GM19324 (cell line): ENCODE measurements at regions not wholly inside any gene's neighbourhood (a gene's known extent, or its start where the extent isn't known, plus 50 kb on each side); places are given as distances from the start of the nearest gene placed in this dataset.
"Not testable (repeated sequence)": the region's sequence is repeated elsewhere in the genome, so short reads cannot be mapped to it uniquely, and the experiment has no call there.

Experiments used
- ATAC-seq: cut with Tn5 transposase; IDR thresholded peaks from one replicate; pipeline ENCODE4 v1.9.1; 2021; ENCODE audit warnings: mild to moderate bottlenecking, moderate library complexity; ENCODE audit not compliant: unreplicated experiment, low FRiP score

DNA sequence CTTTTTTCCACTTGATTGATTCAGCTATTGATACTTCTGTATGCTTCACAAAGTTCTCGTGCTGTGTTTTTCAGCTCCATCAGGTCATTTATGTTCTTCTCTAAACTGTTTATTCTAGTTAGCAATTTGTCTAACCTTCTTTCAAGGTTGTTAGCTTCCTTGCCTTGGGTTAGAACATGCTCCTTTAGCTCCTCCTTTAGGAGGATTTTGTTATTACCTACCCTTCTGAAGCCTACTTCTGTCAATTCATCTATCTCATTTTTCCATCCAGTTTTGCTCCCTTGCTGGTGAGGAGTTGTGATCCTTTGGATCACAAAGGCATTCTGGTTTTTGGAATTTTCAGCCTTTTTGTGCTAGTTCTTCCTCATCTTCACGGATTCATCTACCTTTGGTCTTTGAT is 344.7 kb upstream of the CLEC14A start:
- ATAC-seq = not testable (repeated sequence)

DNA sequence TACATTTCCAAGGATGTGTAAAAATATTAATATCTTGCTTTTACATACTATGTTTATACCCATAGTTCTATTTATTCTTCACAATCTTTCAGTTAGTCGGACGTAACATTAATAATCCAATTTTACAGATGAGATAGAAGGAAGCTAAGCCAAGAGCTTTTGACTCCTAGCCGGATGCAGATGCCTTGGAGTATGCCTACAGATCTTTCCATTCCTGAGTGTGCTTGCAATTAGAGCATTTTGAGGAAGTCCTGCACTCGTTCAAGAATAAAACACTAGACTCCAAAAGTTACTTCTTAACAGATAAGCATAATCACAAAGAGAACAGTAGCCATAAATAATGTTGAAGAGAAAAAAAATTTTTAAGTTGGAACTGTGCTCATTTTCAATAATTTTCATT is 337.6 kb upstream of the CLEC14A start:
- ATAC-seq = no peak

DNA sequence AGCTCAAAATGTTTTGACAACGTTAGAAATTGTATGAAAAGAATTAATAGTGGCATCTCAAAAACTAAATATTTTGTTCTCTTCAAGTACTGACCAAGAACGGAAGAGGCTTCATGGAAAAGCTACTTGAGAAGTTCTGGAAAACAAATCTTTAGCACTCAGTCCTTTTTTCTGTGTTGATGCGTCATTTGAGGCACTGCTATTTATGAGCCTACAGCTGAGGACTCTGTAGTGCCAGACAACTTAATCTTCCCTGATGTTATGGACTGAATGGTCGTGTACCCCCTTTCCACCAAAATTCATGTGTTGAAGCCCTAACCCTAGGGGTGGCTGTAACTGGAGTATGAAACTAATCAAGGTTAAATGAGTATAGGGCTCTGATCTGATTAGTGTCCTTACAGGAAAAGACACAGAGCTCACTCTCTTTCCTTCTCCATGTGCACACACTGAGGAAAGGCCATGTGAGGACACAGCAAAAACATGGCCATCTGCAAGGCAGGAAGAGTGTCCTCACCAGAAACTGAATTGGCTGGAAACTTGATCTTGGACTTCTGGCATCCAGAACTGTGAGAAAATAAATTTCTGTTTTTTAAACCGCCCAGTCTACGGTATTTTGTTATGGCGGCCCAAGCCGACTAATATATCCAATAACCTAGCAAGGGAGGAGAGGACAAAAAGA is 337.0 kb upstream of the CLEC14A start:
- no peak for ATAC-seq

DNA sequence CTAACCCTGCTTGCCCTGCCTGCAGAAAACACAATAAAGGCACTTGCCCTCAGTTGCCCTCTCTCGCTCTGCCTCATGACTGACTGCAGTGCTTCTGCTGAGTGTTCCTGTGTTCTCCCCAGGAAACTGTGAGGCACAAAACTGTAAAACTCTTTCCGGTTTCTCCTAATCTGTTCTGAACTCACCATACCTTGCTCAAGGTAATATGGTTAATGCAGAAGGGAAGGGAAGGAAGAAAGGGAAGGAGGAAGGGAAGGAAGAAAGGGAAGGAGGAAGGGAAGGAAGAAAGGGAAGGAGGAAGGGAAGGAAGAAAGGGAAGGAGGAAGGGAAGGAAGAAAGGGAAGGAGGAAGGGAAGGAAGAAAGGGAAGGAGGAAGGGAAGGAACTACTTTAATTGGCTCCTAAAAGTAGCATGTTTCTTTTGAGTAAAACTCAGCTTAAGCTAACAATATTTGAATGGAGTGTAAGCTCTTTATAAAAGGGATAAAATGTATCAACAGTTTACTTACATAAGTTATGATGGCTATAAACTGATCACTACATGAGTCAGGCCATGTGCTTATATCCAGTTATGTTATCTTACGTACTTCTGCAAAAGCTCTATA is 334.0 kb upstream of the CLEC14A start:
- no peak for ATAC-seq

DNA sequence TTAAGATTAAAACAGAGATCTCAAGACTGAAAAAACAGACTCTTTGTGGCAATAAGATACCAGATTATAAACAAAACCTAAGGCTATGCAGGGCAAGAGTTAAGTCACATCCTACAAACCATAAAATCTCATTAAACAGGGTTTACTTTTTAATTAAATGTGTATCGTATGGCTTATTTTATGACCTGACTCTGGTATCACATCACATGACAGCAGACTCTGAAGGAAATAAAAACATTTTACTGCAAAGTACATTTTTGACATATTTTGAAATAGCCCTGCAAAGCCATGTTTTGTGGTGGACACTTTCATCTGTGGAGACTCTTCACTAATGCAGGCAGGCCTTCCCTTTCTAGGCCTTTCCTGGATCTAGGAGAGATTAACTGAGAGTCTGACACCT is 327.6 kb upstream of the CLEC14A start:
- no peak for ATAC-seq

DNA sequence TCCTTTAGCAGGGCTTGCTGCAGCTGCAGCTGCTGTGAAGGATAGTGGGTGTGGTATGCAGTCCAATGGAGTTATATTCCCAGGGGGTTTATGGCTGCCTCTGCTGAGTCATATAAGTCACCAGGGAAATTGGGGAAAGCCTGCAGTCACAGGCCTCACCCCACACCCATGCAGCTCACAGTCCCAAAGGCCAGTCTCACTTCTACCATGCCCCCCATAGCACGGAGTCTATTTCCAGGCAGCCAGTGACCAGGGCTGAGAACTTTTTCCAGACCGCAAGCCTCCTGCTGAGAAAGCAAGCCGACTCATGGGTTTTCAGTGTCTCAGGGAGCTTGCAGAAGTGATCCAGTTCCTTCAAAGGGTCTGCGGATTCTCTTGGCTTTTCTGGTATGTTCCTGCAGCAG is 322.4 kb upstream of the CLEC14A start:
- no peak for ATAC-seq

DNA sequence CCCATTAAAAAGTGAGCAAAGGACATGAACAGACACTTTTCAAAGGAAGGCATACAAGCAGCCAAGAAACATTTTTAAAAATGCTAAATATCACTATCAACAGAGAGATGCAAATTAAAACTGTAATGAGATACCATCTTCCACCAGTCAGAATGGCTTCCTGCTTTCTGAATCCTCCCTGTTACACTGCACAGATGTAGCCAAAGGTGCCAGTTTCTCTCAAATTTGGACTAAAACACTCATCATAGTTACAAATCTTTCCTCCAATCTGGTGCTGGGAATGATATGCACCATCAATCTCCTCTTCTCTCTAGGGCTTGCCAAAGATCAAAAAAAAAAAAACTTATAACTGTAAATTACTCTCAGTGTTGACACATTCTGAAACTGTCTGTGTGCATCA is 311.8 kb upstream of the CLEC14A start:
- no peak for ATAC-seq

DNA sequence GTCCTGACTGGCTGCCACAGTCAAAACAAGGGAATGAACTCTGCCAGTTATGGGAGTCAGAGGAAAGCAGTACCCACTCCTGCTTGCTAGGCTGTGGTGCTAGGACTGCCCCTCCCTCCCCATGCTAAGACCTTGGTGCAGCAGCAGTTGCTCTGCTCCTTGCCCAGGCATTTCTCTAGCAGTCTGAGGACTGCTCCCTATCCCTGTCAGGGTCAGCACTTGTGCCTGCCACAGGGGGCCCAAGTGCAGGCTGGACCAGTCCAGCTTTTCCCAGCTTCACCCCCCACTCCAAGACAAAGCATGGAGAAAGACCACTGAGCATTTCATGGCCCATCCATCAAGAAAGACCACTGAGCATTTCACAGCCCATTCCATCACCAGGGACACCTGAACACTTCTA is 305.8 kb upstream of the CLEC14A start:
- ATAC-seq = no peak

DNA sequence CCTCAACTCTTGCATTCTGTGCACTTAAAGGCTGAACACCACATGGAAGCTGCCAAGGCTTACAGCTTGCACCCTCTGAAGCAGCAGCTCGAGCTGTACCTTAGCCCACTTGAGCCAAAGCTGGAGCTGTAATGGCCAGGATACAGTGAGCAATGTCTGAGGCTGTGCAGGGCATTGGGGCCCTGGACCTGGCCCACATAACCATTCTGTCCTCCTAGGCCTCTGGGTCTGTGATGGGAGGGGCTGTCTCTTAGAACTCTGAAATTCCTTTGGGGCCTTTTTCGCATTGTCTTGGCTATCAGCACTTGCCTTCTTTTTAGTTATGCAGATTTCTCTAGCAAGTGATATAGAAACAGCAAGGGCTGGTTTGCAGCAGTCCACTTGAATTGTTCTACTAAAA is 303.8 kb upstream of the CLEC14A start:
- ATAC-seq = no peak

DNA sequence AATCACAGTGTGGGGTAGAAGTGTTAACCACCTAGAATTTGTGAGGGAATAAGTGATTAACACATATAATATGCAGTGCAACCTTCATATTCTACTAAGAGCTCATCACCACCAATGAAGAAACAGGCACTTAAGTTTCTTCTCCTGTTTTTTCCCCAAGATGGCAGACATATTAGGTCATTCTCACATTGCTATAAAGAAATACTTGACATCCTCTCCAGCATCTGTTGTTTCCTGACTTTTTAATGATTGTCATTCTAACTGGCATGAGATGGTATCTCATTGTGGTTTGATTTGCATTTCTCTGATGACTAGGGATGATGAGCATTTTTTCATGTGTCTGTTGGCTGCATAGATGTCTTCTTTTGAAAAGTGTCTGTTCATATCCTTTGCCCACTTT is 301.5 kb upstream of the CLEC14A start:
- not testable (repeated sequence) for ATAC-seq

DNA sequence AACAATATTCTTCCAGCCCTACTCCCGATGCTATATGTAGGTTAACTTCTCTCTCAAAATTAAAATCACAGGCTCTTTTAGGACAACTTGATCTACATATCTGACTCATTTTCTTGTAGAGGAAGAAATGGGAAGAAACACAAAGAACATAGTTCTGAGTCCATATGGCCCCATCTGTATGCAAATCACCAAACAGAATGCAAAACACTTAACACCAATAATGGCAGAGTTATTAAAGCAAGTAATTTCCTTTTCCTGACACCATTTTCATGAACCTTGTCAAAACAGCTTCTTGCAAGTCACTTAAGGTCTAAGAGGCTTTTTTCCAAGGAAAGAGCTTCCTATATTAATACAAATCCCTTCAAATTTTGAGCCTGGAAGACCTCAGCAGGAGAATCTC is 300.4 kb upstream of the CLEC14A start:
- ATAC-seq = no peak

DNA sequence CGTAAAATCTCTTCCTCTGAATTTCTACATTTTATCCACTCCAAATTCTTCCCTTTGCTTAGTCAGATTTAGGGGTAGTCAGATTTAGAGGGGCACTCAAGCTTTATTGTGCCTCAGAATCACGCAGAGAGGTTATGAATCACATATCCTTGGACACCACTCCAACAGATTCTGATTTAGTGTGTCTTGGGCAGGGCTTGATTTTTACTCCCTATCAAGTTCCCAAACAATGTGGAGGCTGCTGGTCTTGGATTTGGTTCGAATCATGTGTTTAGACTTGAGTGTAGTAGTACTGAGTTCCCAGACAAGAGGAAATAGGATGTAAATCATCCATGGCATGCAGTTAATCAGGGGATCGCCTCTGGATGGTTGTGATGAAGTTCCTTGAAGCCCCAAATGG is 298.1 kb upstream of the CLEC14A start:
- no peak for ATAC-seq

DNA sequence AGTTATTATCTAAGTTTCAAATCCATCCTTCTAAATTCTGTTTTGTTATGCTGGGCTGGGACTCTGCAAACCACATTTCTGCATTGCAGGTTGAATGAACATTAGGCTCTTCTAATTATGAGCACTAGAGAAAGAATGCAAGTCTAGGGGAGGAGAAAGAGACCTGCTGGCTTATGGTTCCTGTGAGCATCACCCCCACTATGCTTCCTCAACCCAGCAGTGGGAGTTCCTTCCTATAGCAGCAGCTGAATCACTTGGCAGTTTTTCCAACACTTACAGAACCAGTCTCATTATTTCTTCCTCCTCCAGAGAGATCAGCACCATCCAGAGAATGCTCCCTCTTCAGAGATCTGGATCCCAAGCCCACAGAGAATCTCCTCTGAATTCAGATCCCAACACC is 297.7 kb upstream of the CLEC14A start:
- no peak for ATAC-seq

DNA sequence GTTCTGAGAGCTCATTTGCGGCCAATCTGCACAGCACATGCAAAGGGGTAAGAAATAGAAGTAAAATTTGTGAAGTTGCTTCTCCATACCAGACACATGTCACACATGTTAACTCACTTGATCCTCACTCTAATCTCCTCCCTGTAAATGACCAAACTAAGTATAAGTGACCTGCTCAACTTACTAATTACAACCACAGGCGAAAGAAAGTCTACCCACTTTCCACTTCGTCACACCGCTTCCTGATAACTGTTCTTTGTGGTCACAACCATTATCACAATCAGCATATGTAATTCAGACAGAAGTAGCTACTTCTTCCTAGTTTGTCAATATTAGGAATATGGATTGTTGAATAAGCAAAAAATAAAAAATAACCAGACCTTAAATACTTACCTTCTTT is 293.7 kb upstream of the CLEC14A start:
- ATAC-seq = no peak

DNA sequence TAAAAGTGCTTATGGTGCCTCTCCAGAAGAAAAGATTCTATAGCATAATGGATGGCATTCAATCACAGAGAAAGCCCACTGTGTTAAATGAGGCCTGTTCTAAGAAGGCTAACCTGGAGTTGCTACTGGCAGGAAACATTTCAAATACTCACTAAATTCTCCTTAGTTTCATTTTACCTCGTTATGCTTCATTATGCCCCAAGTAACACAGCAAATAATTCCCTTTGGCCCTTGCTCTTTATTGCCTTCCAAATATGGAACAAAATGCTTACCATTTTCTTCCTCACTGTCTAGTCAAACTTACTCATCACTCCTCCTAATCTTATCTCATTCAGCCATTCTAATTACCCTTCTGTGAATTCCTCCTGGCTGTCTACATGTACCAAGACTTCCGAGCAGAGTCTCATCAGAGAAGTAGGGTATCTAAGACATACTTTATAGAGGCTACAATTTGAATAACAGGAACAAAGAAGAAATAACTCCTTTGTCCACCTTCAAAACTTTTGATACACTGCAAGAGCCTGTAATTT is 292.1 kb upstream of the CLEC14A start:
- ATAC-seq = no peak

DNA sequence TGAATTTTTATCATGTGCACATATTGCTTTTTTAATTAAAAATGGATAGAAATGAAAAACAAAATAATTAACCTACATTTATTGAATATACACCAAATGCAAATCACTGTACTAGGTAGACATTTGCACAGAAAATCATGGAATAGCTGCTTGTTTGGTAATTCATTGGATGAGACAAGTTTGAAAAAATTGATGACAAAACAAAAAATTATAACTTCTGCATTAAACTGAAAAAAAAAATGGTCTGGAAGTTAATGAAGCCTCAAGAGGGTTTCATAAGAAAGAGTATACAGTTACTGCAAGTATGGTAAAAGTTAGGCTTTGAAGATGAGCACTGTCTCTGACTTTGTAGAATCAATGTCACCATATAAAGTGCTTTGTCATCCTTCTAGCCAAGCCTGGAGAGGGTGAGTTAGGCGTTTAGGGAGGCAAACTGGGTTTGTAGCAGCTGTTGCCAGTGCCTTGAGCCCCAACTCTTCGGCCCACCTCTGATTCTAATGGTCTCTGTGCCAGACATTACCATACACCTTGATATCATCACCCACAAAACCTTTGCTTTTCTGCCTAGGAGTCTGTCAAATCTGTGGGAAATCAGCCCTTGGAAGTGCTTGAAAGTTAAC is 291.1 kb upstream of the CLEC14A start:
- no peak for ATAC-seq

DNA sequence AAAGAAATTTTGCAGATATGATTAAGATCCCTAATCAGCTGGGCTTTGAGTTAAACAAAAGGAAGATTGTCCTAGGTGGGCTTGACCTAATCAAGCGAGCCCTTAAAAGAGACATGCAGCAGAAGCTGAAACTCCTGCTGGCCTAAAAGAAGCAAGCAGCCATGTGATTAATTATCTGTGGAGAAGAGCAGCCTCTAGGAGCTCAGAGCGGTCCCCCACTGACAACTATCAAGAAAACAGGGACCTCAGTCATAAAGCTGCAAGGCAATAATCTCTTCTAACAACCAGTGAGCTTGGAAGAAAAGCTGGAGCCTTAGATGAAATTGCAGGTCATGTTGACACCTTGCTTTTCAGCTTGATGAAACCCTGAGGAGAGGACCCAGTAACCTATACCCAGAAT is 288.9 kb upstream of the CLEC14A start:
- ATAC-seq = no peak

DNA sequence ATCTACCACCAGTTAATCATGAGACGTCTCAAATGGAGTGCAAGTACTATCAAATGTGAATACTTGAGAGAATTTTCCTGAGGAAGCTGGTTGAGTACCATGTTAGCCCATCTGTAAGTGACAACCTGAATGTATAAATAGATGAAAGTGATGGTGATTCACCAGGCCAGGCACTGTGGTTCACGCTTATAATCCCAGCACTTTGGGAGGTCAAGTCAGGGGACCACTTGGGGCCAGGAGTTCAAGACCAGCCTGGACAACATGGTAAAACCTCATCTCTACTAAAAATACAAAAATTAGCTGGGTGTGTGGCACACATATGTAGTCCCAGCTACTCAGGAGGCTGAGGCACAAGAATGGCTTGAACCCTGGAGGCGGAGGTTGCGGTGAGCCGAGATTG is 288.0 kb upstream of the CLEC14A start:
- not testable (repeated sequence) for ATAC-seq

DNA sequence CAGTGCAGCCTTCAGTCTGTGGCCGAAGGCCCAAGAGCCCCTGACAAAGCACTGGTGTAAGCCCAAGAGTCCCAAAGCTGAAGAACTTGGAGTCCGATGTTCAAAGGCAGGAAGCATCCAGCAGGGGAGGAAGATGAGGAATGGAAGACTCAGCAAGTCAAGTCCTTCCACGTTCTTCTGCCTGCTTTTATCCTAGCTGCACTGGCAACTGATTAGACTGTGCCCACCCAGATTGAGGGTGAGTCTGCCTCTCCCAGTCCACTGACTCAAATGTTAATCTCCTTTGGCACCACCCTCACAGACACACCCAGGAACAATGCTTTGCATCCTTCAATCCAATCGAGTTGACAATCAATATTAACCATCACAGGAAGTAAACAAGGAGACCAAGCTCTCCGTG is 282.2 kb upstream of the CLEC14A start:
- not testable (repeated sequence) for ATAC-seq

DNA sequence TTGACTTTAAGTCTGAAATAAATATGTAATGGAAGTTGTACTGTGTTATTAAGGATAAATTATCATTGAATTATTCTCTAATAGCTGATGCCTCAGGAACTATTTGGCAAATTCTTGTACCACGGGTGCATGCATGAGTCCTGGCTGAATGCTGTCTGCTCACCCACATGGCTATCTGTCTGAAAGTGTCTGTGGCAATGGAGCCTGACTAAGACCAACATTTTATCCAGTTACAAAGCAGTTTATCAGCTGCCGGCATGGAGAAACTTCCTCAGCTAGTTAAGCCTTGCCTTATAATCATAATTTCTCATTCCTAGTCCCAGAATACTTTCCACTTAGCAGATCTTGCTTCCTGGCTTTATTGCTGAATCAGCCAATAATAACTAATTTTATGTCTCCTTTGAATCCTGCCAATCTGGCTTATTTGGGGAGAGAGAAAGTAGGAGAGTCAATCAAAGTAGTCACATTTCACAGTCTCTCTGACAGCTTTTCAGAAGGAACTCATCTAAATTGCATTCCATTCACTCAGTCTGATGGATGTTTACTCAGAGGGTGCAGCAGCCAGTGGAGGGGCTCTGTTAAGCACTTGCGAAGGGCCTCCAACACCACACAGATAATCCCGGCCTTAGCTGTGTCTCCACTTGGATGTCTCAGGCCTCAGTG is 280.6 kb upstream of the CLEC14A start:
- no peak for ATAC-seq

DNA sequence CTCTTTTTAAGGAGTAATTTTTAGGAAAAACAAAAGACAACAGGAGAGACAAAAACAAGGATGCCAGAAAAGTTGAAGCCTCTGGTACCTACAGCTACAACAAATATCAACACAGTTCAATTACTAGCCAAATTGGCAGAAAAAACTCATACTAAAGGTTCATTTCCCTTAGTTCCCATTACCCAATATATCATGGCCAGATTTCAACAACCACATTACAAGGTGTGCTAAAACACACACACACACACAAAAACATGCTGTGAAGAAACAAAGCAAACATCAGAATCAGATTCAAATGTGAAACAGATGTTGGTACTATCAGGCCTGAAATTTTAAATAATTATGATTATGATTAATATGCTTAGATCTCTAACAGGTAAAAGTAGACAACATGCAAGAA is 272.7 kb upstream of the CLEC14A start:
- no peak for ATAC-seq
